ENCODE measurements at regions not wholly inside any gene's neighbourhood (a gene's known extent, or its start where the extent isn't known, plus 50 kb on each side); places are given as distances from the start of the nearest gene placed in this dataset.

GRCh38 chr6:44528716-44529115 is 141.2 kb downstream of the CDC5L start:
- Histone ChIP-seq H3K9ac (ENCODE audit: control insufficient read depth, extremely low read depth, insufficient read depth, low read length) (no peak overlapping the region), H3K9me1 (ENCODE audit: control insufficient read depth, extremely low read depth, insufficient read depth, low read length) (no peaks in the 10 kb centered on the region), H3K36me3 (ENCODE audit: control insufficient read depth in 2 of 2, extremely low read depth in 1 of 2, insufficient read depth in 2 of 2, low read length in 2 of 2) (no peaks in the 10 kb centered on the region), H3K4me3 (ENCODE audit: control insufficient read depth in 2 of 3, extremely low read depth in 1 of 3, insufficient read depth in 2 of 3, low read depth in 1 of 3, low read length in 3 of 3) (no peak overlapping the region), H2AFZ (ENCODE audit: control insufficient read depth, low read length) (no peak overlapping the region), H3K27ac (ENCODE audit: control insufficient read depth, insufficient read depth, low read length) (no peak overlapping the region), H3K79me2 (ENCODE audit: control insufficient read depth, insufficient read depth, low read length) (no peaks in the 10 kb centered on the region), H4K20me1 (ENCODE audit: control insufficient read depth, extremely low read depth, insufficient read depth, low read length) (no peaks in the 10 kb centered on the region), H3K9me3 (ENCODE audit: control insufficient read depth, low read depth, low read length) (no peaks in the 10 kb centered on the region), H3K4me2 (ENCODE audit: control insufficient read depth, extremely low read depth, insufficient read depth, low read depth, low read length) (no peak overlapping the region), H3K4me1 (ENCODE audit: control insufficient read depth, extremely low read depth, insufficient read depth, low read length) (no peaks in the 10 kb centered on the region), H3K27me3 (ENCODE audit: control insufficient read depth, extremely low read depth, insufficient read depth, low read length) (no peaks in the 10 kb centered on the region)
- TF ChIP-seq, protein P1, sequence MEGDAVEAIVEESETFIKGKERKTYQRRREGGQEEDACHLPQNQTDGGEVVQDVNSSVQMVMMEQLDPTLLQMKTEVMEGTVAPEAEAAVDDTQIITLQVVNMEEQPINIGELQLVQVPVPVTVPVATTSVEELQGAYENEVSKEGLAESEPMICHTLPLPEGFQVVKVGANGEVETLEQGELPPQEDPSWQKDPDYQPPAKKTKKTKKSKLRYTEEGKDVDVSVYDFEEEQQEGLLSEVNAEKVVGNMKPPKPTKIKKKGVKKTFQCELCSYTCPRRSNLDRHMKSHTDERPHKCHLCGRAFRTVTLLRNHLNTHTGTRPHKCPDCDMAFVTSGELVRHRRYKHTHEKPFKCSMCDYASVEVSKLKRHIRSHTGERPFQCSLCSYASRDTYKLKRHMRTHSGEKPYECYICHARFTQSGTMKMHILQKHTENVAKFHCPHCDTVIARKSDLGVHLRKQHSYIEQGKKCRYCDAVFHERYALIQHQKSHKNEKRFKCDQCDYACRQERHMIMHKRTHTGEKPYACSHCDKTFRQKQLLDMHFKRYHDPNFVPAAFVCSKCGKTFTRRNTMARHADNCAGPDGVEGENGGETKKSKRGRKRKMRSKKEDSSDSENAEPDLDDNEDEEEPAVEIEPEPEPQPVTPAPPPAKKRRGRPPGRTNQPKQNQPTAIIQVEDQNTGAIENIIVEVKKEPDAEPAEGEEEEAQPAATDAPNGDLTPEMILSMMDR (optimal IDR thresholded peaks at IDR 0.05 in 1 of 3, IDR thresholded peaks at IDR 0.05 in 1 of 3, conservative IDR thresholded peaks at IDR 0.05 in 1 of 3; ENCODE audit: extremely low read depth in 1 of 3, insufficient read depth in 2 of 3, low read length in 3 of 3), result no peak
- no peak for TF ChIP-seq EZH2 (IDR thresholded peaks at IDR 0.05; ENCODE audit: low read length)
- FAIRE-seq (no peak), DNase-seq (ENCODE audit: low read depth, low spot score) (no peak)
- dilution Hi-C loops (cut with MboI; ENCODE audit: extremely low pct_ligation_motif_present, low sequenced_read_pairs), result no loop called here

DNA sequence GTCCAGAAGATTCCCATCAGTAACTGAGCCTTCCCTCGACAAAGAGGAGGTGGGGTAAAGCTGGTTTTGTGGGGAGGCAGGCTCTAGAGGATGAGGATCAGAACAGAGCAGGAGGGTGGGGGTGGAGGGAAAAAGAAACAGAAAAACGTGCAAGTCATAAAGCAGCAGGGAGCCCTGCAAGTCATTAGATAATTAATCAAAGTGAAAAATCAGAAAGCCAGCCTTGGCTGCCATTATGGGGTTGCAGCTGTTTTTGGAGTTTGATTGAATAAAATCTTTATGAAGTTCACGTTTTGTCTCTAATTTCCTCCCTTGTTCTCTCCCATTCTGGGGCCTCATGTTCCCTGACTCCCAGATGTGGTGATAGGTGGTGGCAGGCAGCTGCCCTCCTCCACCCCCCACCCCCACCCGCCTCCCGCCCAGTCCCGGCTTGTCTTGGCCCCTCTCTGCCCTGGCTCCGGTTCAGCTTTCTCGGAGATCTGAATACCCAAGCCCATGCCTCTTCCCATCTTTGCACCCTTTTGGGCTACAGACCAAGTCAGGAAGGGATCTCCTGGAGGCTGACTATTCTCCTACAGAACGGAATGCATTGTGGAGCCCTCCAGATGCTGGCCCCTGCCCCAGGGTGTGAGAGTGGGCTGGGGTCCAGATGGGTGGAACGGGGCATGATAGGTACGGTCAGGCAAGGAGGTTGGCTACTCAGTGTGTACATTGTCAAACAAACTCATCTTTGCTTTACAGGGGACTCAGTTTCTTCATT is 141.8 kb downstream of the CDC5L start:
- no peaks in the 10 kb centered on the region for H3K9me3 ChIP-seq (ENCODE audit: control insufficient read depth, low read depth, low read length)
- H3K4me3 ChIP-seq (ENCODE audit: control insufficient read depth in 2 of 3, extremely low read depth in 1 of 3, insufficient read depth in 2 of 3, low read depth in 1 of 3, low read length in 3 of 3), result no peak overlapping the region
- H3K36me3 ChIP-seq (ENCODE audit: control insufficient read depth in 2 of 2, extremely low read depth in 1 of 2, insufficient read depth in 2 of 2, low read length in 2 of 2), result no peaks in the 10 kb centered on the region
- H3K4me1 ChIP-seq (ENCODE audit: control insufficient read depth, extremely low read depth, insufficient read depth, low read length), result no peaks in the 10 kb centered on the region
- H3K79me2 ChIP-seq (ENCODE audit: control insufficient read depth, insufficient read depth, low read length), result no peaks in the 10 kb centered on the region
- FAIRE-seq (no peak), DNase-seq (ENCODE audit: low read depth, low spot score) (no peak)
- no peak overlapping the region for H3K4me2 ChIP-seq (ENCODE audit: control insufficient read depth, extremely low read depth, insufficient read depth, low read depth, low read length)
- no peaks in the 10 kb centered on the region for H4K20me1 ChIP-seq (ENCODE audit: control insufficient read depth, extremely low read depth, insufficient read depth, low read length)
- dilution Hi-C loops (cut with MboI; ENCODE audit: extremely low pct_ligation_motif_present, low sequenced_read_pairs), result no loop called here
- TF ChIP-seq, protein P1 (optimal IDR thresholded peaks at IDR 0.05 in 1 of 3, IDR thresholded peaks at IDR 0.05 in 1 of 3, conservative IDR thresholded peaks at IDR 0.05 in 1 of 3; ENCODE audit: extremely low read depth in 1 of 3, insufficient read depth in 2 of 3, low read length in 3 of 3), result no peak
- no peak for TF ChIP-seq EZH2 (IDR thresholded peaks at IDR 0.05; ENCODE audit: low read length)
- H3K27me3 ChIP-seq (ENCODE audit: control insufficient read depth, extremely low read depth, insufficient read depth, low read length), result no peaks in the 10 kb centered on the region
- H3K9me1 ChIP-seq (ENCODE audit: control insufficient read depth, extremely low read depth, insufficient read depth, low read length), result no peaks in the 10 kb centered on the region
- no peak overlapping the region for H3K9ac ChIP-seq (ENCODE audit: control insufficient read depth, extremely low read depth, insufficient read depth, low read length)
- H2AFZ ChIP-seq (ENCODE audit: control insufficient read depth, low read length), result no peak overlapping the region
- H3K27ac ChIP-seq (ENCODE audit: control insufficient read depth, insufficient read depth, low read length), result no peak overlapping the region
